GM19397 (cell line): ENCODE measurements at regions not wholly inside any gene's neighbourhood (a gene's known extent, or its start where the extent isn't known, plus 50 kb on each side); places are given as distances from the start of the nearest gene placed in this dataset.
"Not testable (repeated sequence)": the region's sequence is repeated elsewhere in the genome, so short reads cannot be mapped to it uniquely, and the experiment has no call there.

ENCODE experiments used
- ATAC-seq: cut with Tn5 transposase; IDR thresholded peaks from one replicate; pipeline ENCODE4 v1.9.1; 2021; ENCODE audit warnings: mild to moderate bottlenecking, moderate library complexity; ENCODE audit not compliant: unreplicated experiment

DNA sequence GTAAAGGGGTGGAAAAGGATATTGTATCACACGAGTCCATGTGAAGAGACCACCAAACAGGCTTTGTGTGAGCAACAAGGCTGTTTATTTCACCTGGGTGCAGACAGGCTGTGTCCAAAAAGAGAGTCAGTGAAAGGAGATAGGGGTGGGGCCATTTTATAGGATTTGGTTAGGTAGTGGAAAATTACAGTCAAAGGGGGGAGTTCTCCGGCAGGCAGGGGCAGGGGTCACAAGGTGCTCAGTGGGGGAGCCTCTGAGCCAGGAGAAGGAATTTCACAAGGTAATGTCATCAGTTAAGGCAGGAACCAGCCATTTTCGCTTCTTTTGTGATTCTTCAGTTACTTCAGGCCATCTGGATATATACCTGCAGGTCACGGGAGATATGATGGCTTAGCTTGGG lies 104.7 kb upstream of the SPATS2L start:
- ATAC-seq: not testable (repeated sequence)

DNA sequence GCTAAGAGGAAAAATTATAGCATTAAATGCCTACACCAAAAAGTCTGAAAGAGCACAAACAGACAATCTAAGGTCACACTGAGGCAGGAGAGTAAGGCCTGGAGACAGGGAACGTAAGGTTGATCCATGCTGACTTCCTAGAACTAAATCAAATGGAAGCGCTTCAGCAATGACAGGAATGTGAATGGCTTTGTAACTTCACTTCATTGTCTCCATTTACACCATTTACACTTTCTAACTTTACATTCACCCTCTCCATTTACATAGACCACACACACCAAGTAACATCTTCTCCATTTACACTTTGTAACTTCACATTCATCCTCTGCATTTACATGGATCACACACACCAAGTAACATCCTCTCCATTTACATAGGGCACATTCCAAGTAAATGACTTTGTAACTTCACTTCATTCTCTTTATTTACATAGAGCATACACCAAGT lies 103.1 kb upstream of the SPATS2L start:
- ATAC-seq: no peak

DNA sequence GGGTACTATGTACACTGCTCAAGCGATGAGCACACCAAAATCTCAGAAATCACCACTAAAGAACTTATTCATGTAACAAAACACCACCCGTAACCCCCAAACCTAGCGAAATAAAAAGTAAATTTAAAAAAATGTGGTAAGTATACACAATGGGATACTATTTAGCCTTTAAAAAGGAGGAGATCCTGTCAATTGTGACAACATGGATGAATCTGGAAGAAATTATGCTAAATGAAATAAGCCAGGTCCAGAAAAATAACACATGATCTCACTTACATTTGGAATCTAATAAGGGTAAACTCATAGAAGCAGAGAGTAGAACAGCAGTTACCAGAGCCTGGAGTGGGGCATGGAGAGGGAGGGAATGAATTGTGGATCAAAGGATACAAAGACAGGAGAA lies 98.5 kb upstream of the SPATS2L start:
- ATAC-seq: no peak

DNA sequence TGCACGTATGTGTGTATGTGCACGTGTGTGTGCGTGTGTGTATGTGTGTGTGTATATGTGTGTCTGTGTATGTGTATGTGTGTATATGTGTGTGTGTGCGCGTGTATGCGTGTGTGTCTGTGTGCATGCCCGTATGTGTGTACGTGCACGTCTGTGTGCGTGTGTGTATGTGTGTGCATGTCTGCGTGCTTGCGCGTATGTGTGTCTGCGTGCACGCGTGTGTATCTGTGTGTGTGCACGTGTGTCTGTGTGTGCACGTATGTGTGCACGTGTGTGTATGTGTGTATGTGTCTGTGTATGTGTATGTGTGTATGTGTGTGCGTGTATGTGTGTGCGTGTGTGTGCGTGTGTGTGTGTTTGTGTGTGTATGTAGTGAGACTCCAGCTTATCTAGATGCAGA lies 97.5 kb upstream of the SPATS2L start:
- ATAC-seq: no peak

DNA sequence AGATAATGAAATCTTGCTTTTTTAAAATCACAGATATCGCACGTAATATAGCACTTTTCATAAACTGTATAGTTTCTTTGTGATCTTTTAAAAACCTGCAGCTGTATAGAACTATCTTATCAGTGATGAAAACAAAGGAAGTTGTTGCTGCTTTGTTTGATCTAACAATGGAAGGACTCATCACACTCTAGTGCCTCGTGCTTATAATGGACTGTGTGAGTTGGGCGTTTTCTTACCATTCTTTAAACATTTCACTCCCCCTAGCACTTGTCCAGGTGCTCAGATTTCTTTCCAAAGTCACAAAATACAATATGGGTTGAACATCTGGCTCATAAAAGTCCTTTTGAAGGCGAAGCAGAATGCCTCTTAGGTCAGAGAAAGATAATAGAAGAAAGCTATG lies 94.8 kb upstream of the SPATS2L start:
- no peak for ATAC-seq

DNA sequence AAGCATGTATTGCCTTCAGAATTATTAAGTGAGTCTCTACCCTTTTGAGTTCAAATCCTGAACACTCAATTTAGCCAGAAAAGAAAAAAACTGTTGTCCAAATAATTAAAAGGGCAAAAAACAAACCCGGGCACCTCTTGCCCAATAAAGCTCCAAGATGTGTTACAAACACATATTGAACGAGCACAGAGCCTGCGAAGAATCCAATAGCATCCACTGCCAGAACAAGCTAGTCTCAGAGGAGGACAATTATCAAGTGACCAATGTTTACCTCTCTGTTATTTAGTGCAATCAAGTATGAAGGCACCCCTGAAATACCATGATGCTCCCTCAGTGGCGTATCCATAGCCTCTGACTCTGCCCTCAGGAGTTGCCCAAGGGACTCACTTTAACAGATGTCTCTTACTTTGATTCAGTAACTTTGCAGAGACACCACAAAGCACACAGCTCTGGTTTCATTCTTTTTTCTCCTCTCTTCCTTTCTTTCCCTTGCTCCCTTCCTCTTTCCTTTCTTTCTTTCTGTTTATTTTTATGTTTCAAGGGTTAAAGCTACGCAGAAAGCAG lies 93.5 kb upstream of the SPATS2L start:
- no peak for ATAC-seq

DNA sequence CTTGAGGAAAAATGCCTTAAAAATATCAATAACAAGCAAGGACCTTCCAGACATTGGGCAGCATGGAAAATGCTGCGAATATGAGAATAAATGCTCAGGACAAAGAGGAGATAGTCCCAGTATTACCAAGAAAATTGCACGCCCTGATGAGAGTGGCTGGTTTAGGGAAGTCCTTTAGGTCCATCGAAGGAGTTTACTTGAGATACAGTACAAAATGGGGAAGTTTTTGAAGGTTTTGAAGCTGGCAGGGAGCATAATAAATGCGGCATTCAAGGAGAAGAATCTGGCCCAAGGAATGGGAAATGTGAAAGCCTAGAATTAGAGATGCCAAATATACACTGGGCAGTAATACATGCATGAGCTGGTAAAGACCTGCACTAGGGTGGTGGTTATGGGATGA lies 90.2 kb upstream of the SPATS2L start:
- no peak for ATAC-seq

DNA sequence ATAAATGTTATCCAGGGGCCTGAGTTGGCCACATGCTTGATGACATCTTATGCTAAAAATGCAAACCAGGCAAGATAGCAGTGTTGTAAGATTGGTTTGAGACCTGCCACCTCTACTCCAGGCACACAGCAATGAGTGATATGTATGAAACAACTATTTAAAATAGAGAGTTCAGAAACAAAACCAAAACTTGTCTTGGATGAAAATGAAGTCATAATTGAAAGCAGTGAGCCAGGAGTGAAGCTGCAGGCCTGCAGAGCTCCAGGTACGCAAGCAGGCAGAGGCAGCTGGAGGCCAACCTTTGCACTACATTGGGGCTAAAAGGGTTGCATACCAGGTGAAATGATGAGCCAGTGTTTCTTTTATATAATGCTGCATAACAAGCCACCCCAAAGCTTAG lies 89.2 kb upstream of the SPATS2L start:
- no peak for ATAC-seq

DNA sequence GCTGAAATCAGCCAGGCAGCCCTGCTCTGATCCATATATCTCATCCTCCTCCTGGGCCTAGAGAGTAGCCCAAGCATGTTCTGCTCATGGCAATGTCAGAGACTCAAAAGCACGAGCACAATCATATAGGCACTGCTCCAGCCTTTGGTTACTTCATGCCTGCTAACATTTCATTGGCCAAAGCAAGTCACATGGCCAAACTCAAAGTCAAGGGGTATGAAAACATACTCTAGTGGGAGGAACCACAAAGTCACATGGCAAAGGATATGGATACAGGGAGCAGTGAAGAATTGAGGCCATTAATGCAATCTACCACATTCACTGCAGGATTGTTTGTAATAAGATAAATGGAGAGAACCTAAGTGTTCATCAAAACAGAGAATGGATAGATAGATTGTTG lies 87.8 kb upstream of the SPATS2L start:
- ATAC-seq: no peak

DNA sequence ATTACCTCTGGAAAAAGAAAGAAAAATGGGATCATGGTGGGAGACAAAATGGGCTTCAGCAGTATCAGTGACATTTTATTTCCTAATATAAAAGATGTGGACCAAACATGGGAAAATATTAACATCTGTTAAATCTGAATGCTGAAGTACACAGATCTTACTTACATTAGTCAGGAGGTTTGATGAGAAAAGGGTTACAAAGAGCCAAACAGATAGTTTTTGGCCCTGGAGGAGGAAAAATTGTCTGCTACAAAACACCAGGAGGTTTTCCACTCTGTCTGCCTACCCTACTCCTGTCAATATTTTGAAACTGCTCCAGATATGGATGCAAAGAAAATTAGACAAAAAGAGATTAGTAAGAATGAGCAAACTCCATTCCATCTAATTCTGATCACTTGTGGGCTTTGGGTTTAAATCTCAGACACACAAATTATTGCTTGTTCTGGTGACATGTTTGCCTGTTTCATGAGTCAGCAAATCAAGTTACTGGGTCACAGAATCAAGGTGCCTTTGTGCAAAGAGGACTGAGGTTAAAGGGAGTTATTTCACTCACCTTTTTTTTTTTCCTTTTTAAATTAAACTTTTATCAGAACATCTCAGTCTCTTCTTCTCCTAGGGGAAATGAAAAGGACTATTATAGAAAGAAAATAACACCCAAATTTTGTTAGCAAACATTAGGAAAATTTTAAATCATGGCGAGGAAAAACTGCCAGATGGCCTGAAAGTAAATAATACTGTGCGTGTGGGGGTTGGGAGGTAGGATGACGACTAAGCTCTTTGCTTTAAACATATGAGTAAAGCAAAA lies 87.0 kb upstream of the SPATS2L start:
- no peak for ATAC-seq

DNA sequence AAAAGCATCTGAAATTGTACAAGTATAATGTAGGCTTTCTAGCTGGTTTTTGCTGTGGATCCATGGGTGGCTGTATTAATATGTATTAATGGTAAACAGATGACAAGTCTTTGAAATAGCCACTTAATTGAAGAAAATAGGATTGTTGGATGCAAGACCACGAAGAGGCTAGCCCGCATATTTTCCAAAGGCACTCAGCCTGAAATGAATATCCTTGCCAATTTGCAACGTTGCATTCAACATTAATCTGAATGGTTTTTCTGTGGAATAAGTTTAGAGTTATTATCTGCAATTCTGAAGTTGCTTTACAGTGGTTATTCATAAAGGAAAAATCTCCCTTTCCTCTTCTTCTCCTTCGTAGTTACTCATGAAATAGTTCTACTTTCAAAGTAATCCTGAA lies 86.2 kb upstream of the SPATS2L start:
- ATAC-seq: no peak

DNA sequence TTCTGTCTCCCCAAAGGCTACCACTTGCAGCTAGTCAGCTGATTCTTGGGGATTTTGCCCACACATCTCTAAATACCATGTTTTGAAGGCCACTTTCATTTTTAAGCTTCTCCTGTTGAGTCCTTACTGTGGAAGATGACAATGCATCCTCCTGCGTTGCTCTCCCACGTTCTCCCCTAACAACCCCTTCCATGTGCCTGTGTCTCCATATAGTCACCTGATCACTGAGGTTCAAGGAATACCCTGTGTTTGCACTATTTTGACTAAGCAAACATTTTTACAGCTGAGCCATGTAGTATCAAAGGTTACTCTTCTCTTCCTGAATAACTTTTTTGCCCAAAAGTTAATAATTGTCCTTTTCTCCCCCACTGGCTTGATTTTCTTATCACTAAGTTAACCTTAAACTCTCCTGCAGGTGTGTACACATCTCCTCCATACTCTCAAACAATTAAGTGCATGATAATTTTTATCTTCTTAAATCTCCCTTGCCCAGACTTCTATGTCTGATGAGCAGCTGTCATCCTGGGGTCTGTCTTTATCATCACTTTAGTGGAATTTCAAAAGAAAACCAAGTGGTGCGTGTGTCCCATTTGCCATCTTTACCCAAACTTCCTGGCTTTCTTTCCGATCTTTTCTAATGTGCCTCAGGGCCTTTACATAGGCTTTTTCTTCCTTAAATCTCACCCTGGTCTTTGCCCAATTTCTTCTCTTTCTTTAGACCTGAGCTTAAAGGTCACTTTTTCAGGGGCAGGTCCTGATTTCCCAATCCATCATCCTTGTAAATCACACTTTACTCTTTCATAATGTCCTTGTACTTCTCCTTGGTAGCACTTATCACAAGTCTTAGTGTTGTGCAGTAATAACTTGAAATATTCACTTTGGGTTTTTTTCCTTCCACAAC lies 85.2 kb upstream of the SPATS2L start:
- no peak for ATAC-seq

DNA sequence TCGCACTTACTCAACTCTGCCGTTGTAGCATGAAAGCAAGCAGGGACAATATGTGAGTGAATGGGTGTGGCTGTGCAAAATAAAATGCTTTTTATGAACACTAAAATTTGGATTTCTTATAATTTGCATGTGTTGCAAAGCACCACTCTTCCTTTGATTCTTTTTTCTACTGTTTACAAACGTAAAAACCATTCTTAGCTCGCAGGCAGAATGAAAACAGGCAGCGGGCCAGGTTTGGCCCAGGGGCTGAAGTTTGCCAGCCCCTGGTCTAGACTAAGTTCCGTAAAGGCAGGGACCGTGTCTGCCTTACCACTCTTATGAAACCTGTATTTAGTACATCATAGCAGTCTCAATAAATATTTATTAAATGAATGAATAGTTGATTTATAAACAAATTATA lies 83.7 kb upstream of the SPATS2L start:
- ATAC-seq: no peak

DNA sequence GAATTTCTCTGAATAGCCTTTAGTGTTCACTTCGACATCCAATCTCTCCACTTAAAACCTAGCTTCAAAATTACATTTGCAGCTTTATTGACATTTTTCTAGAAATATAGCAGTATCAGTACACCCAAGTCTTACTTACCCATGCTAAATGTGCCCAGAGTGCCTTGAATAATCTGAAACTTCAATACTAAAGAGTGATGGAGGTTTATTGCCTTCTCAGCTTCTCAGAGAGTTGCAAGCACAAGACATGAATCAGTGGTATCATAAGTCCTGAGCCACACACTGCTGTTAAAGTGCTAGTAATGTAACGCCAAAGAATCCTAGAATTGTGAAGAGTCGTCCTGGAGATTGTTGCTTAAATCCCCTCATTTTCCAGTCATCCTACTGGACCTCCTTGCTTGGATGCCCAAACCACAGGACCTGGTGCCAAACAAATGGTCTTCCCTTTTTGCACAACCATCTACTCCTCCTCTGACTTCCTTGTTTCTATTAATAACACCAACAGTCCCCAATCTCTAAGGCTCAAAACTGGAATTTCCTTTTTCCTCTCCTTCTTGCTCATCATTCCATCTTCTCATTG lies 83.2 kb upstream of the SPATS2L start:
- no peak for ATAC-seq

DNA sequence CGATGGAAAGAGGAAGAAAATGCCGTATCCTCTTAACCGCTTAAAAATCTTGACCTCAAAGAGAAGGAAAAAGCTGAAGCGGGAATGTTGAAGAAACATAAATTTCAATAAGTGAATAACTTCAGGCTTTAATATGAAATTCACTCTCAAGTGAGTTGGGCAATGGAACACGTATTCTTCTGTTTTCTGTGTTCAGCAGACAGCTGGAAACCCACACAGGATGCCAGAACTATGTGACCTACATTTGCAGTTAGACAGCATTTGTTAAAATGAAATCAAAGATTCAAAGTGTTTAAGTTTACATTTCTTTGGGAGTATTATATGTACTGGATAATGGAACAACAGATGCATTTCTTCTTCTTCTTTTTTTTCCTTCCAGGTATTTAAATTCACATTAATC lies 80.5 kb upstream of the SPATS2L start:
- ATAC-seq: no peak

DNA sequence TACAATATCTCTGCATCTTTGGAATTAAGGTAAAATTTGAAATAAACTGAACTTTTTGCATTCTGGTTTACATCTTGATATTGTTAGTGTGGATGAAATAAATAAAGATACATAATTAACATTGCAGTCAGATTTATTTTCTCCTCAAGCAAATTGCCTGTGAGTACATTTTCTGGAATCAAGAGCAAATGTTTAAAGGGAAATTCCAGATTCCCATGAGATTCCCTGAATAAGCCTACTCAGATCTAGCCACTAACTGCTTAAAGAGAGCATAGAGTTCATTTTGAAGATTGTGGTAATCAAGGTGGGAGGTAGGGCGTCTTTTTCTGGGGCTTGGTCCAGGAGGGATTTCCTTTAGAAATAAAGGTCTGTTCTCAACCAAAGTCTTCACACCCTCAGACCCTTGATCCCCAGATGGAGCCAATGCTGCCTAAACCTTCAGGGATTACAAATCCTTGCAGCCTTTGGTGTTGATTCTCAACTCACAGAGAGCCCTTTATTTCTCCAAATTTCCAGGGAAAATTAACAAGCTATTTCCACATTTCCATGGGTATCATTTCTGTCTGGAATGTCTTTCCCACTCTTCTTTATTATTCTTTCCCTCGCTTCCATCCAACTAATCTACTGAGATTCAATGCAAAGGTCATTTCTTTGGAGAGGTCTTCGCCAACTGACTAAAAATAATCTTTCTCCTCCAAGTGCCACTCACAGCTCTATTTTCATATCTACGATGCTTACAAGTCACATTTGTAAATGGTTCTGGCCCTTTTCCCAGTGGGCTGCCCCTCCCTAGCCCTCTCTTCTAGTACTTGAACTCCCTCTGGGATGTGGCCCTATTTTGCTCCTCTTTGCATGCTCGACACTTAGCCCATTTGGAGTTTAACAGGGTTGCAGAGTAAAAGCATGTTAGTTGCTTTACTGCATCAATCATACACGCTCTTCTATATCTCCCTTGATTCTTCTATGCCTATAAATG lies 79.8 kb upstream of the SPATS2L start:
- no peak for ATAC-seq

DNA sequence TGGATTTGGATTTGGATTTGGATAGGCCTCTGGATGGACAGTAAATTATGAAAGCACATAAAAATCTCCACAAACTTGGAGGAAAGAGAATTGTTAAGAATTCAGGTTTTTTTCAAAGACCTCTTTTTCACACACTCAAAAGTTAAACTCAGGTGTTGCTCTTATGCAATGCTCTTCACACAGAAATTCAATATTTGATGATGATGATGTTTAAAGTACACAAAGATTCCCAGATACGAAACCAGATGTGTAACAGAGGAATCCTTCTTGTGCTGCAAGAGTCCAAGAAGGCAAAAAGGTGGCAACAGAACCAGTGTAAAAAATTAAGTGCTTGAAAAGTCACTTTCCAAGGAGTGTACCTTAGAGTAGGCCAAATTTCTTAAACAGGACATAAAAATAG lies 75.8 kb upstream of the SPATS2L start:
- ATAC-seq: no peak

DNA sequence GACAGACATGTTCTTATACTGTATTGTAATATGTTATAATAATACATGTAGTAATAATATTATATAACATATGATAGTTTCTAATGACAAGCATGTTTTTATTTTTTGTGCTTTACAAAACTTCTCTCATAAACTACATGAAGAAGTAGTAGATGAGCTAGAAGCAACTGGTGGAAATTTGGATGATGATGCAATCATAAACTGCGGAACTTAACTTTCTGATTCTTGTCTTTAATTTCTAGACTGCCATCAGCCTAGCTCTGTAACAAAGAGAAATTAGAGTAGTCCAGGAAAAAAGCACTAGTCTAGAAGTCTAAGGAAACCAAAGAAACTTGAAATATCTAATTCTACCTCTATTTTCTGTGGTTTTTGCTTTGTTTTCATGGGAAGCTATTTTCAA lies 71.0 kb upstream of the SPATS2L start:
- ATAC-seq: no peak

DNA sequence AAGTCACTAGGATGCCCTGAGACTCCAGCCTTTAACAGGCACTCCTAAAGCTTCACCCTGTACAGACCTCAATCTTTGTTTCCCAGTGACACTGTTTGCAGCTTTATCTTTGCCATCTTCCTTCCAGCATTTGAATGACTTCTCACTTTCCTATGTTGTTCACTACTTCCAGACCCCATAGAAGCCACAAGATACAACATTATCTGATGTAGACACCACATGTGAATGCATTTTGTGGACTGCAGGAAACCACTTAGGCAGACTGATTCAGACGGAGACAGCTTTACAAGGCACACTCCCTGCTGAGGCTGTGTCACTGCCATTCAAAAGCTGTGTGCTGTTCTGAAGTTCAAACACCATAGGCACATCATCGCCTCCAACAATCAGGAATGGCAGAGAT lies 67.3 kb upstream of the SPATS2L start:
- no peak for ATAC-seq

DNA sequence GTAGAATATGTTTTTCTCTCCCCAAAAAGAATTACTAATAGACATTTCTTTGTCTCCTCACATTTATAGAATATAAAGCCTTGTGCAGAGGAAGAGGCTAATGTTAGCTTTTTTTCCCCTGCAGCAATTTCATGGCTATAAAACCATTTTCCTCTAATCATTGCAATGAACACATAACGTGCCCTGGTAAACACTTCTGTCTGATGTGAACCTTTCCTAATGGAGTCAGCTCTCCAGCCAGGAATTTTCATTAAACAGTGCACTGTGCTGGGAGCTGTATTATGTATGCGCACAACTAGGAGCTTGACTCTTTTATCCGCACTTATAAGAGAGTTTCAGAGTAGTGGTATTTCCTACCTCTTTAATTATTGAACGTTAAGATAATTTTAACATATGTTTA lies 63.9 kb upstream of the SPATS2L start:
- ATAC-seq: no peak
